ENCODE measurements at regions not wholly inside any gene's neighbourhood (a gene's known extent, or its start where the extent isn't known, plus 50 kb on each side); places are given as distances from the start of the nearest gene placed in this dataset.
"Not testable (repeated sequence)": the region's sequence is repeated elsewhere in the genome, so short reads cannot be mapped to it uniquely, and the experiment has no call there.

- TF ChIP-seq POLR2A (IDR thresholded peaks at IDR 0.05) (no peak), CTCF (IDR thresholded peaks at IDR 0.05) (no peak)
- Histone ChIP-seq H3K27ac (no peak overlapping the region), H3K9me3 (peaks cover 0 to 9% (median 0%) of the 10 kb centered on the region in 4 donors), H3K27me3 (no peaks in the 10 kb centered on the region), H3K36me3 (no peaks in the 10 kb centered on the region), H3K4me3 (no peak overlapping the region), H3K4me1 (no peaks in the 10 kb centered on the region)
- DNase-seq = no peak
Measured at GRCh38 chr16:63785170-63785569, 1336.7 kb downstream of the CDH11 start.

- H3K27me3 ChIP-seq = no peaks in the 10 kb centered on the region
- H3K4me3 ChIP-seq = no peak overlapping the region
- no peak for DNase-seq
- no peaks in the 10 kb centered on the region for H3K36me3 ChIP-seq
- H3K9me3 ChIP-seq = no peaks in the 10 kb centered on the region
- TF ChIP-seq POLR2A (IDR thresholded peaks at IDR 0.05) (no peak), CTCF (IDR thresholded peaks at IDR 0.05) (no peak)
- H3K4me1 ChIP-seq = no peaks in the 10 kb centered on the region
- no peak overlapping the region for H3K27ac ChIP-seq
Measured at GRCh38 chr16:63776437-63776836, 1345.4 kb downstream of the CDH11 start.

GRCh38 chr16:63776034-63776433 is 1345.8 kb downstream of the CDH11 start:
- no peak for DNase-seq
- no peaks in the 10 kb centered on the region for H3K9me3 ChIP-seq
- H3K4me3 ChIP-seq = no peak overlapping the region
- no peaks in the 10 kb centered on the region for H3K36me3 ChIP-seq
- TF ChIP-seq CTCF (IDR thresholded peaks at IDR 0.05) = no peak
- no peak for TF ChIP-seq POLR2A (IDR thresholded peaks at IDR 0.05)
- no peaks in the 10 kb centered on the region for H3K4me1 ChIP-seq
- no peaks in the 10 kb centered on the region for H3K27me3 ChIP-seq
- H3K27ac ChIP-seq = no peak overlapping the region

GRCh38 chr16:63774302-63774701 is 1347.6 kb downstream of the CDH11 start:
- Histone ChIP-seq H3K36me3 (no peaks in the 10 kb centered on the region), H3K27ac (no peak overlapping the region), H3K4me1 (no peaks in the 10 kb centered on the region), H3K27me3 (no peaks in the 10 kb centered on the region), H3K4me3 (no peak overlapping the region), H3K9me3 (no peaks in the 10 kb centered on the region)
- TF ChIP-seq CTCF (IDR thresholded peaks at IDR 0.05) (no peak), POLR2A (IDR thresholded peaks at IDR 0.05) (no peak)
- DNase-seq = no peak

GRCh38 chr16:63769211-63769610 is 1352.7 kb downstream of the CDH11 start:
- no peaks in the 10 kb centered on the region for H3K36me3 ChIP-seq
- no peaks in the 10 kb centered on the region for H3K27me3 ChIP-seq
- H3K27ac ChIP-seq = no peak overlapping the region
- H3K4me1 ChIP-seq = no peaks in the 10 kb centered on the region
- TF ChIP-seq CTCF (IDR thresholded peaks at IDR 0.05) (no peak), POLR2A (IDR thresholded peaks at IDR 0.05) (no peak)
- no peaks in the 10 kb centered on the region for H3K9me3 ChIP-seq
- no peak for DNase-seq
- no peak overlapping the region for H3K4me3 ChIP-seq

GRCh38 chr16:63760246-63760645 is 1361.6 kb downstream of the CDH11 start:
- H3K4me3 ChIP-seq, DNase-seq, H3K36me3 ChIP-seq, H3K27ac ChIP-seq, H3K27me3 ChIP-seq, H3K4me1 ChIP-seq, H3K9me3 ChIP-seq: not testable (repeated sequence)
